ENCODE measurements at regions not wholly inside any gene's neighbourhood (a gene's known extent, or its start where the extent isn't known, plus 50 kb on each side); places are given as distances from the start of the nearest gene placed in this dataset.

DNA sequence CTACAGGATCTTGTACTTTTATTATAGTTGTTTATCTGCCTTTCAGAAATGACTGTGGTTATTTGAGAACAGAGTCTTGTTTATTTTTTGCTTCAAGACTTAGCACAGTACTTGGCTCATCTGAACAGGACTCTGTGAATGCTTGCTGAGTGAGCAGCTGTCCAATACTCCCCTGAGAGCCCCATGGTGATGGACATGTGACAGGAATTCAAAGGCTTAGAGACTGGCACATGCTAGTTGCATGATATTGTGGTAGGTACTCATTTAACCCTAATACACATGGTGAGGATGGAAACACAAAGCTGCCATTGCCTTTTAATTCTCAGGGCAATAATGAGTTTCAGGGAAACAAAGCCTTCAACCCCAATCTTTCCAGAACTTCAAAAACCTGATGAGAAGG lies 97.3 kb downstream of the GEMIN8 start:
- no peak overlapping the region for H3K27ac Mint-ChIP-seq
- no peak overlapping the region for H3K4me3 Mint-ChIP-seq
- no peaks in the 10 kb centered on the region for H3K9me3 Mint-ChIP-seq (ENCODE audit: low read depth)
- H3K27me3 Mint-ChIP-seq: peaks cover 4% of the 10 kb centered on the region
- no peaks in the 10 kb centered on the region for H3K4me1 Mint-ChIP-seq (ENCODE audit: low read depth)
- no peaks in the 10 kb centered on the region for H3K36me3 Mint-ChIP-seq

DNA sequence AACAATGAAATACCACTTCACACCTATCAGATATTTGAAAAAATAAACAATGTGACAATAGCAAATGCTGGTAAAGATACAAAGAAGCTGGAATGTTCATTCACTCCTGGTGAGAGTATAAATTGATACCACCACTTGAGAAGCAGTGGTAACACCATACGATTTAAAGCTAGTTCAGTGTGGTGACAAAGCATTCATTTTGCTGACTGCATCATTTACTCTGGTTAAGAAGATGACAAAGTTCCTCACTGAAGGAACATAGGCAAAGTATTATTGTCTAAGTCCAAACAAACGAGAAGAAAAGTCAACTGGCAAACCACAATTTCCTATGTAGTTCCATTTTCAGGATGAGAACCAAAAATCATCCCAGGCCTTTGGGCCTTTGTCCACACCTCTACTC lies 102.5 kb downstream of the GEMIN8 start:
- Mint-ChIP-seq H3K27ac (no peak overlapping the region), H3K4me3 (no peak overlapping the region), H3K27me3 (peaks cover 3% of the 10 kb centered on the region)

DNA sequence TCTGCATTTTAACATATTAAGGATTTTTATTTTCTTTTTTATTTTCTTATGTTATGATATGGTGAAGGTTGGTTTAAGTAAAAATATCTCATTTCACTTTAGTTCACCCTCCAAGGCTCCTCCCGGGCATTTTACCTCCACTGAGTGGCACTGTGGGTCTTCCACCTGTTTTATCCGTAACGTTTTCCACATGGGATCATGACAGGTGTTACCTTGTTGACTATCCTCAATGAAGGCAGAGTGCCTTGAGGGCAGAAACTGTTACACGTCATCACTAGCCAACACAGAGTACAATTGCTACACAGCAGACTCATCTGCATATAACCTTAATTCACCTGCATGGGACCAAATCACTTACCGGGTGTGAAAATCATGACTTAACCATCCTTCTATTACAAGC lies 105.8 kb downstream of the GEMIN8 start:
- Mint-ChIP-seq H3K4me3 (no peak overlapping the region), H3K27me3 (no peaks in the 10 kb centered on the region), H3K9me3 (ENCODE audit: low read depth) (no peaks in the 10 kb centered on the region), H3K4me1 (ENCODE audit: low read depth) (no peaks in the 10 kb centered on the region), H3K27ac (no peak overlapping the region), H3K36me3 (no peaks in the 10 kb centered on the region)

More for the DNA sequence above, 102.5 kb downstream of the GEMIN8 start:
- Mint-ChIP-seq H3K9me3 (ENCODE audit: low read depth) (no peaks in the 10 kb centered on the region), H3K4me1 (ENCODE audit: low read depth) (no peaks in the 10 kb centered on the region), H3K36me3 (no peaks in the 10 kb centered on the region)

GRCh38 chrX:13923289-13923688 lies 106.4 kb upstream of the GPM6B start:
- H3K36me3 Mint-ChIP-seq: no peaks in the 10 kb centered on the region

GRCh38 chrX:13917507-13917906 lies 100.6 kb upstream of the GPM6B start:
- Mint-ChIP-seq H3K27ac (no peak overlapping the region), H3K4me3 (no peak overlapping the region), H3K9me3 (ENCODE audit: low read depth) (no peaks in the 10 kb centered on the region), H3K27me3 (peaks cover 2% of the 10 kb centered on the region), H3K36me3 (no peaks in the 10 kb centered on the region), H3K4me1 (ENCODE audit: low read depth) (no peaks in the 10 kb centered on the region)

More at GRCh38 chrX:13923289-13923688, 106.4 kb upstream of the GPM6B start:
- H3K27ac Mint-ChIP-seq: no peak overlapping the region
- no peak overlapping the region for H3K4me3 Mint-ChIP-seq
- H3K4me1 Mint-ChIP-seq (ENCODE audit: low read depth): no peaks in the 10 kb centered on the region
- H3K9me3 Mint-ChIP-seq (ENCODE audit: low read depth): no peaks in the 10 kb centered on the region
- H3K27me3 Mint-ChIP-seq: no peaks in the 10 kb centered on the region

DNA sequence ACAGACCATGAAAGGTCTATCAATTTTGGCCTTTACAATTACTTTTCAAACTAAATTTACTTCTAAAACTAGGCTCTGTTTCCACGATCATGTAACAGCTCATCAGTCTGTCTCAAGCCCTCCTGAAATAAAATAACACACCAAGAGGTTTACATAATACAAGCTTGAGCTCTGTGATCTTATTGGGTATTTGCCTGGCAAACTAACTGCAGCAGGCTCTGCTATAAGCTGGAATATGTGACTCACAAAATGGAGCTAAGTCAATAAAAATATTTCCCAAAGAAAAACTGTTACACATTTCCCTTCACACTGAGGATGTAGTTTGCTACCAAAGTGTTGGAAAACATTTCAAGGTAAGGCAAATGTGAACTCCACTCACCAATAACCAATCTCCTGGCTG lies 94.7 kb upstream of the GPM6B start:
- Mint-ChIP-seq H3K36me3 (no peaks in the 10 kb centered on the region), H3K4me1 (ENCODE audit: low read depth) (no peaks in the 10 kb centered on the region), H3K9me3 (ENCODE audit: low read depth) (no peaks in the 10 kb centered on the region), H3K27me3 (peaks cover 2% of the 10 kb centered on the region), H3K27ac (no peak overlapping the region), H3K4me3 (no peak overlapping the region)

- H3K36me3 Mint-ChIP-seq: no peaks in the 10 kb centered on the region
- no peak overlapping the region for H3K4me3 Mint-ChIP-seq
- no peaks in the 10 kb centered on the region for H3K27me3 Mint-ChIP-seq
- no peaks in the 10 kb centered on the region for H3K4me1 Mint-ChIP-seq (ENCODE audit: low read depth)
- no peak overlapping the region for H3K27ac Mint-ChIP-seq
- no peaks in the 10 kb centered on the region for H3K9me3 Mint-ChIP-seq (ENCODE audit: low read depth)
Observed at GRCh38 chrX:13906093-13906492, 89.2 kb upstream of the GPM6B start.

- Mint-ChIP-seq H3K9me3 (ENCODE audit: low read depth) (no peaks in the 10 kb centered on the region), H3K27me3 (no peaks in the 10 kb centered on the region), H3K36me3 (no peaks in the 10 kb centered on the region), H3K4me3 (no peak overlapping the region), H3K27ac (no peak overlapping the region), H3K4me1 (ENCODE audit: low read depth) (no peaks in the 10 kb centered on the region)
Observed at GRCh38 chrX:13903405-13903804, 86.5 kb upstream of the GPM6B start.

- H3K4me3 Mint-ChIP-seq: no peak overlapping the region
- H3K27me3 Mint-ChIP-seq: no peaks in the 10 kb centered on the region
- H3K36me3 Mint-ChIP-seq: no peaks in the 10 kb centered on the region
- H3K9me3 Mint-ChIP-seq (ENCODE audit: low read depth): no peaks in the 10 kb centered on the region
- H3K4me1 Mint-ChIP-seq (ENCODE audit: low read depth): no peaks in the 10 kb centered on the region
- no peak overlapping the region for H3K27ac Mint-ChIP-seq
Observed at GRCh38 chrX:13902406-13902805, 85.5 kb upstream of the GPM6B start.

DNA sequence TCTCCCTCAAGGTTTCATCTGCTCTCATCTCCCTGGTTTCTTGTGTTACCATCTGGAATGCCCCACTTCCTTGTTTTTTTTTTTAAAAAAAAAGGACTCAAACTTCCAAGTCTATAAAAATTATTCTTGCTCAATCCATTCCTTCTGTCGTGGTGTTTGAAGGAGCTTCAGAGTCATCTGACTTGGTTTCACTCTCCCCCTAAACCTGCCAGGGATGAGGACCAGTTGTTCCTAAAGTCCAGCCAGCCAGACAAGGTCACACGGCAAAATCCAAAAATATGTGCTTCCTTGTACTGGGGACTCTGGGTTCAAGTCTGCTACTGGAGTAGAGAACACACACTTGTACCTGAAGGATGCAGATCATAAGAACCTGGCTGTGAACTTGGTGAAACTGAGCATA lies 84.5 kb upstream of the GPM6B start:
- no peaks in the 10 kb centered on the region for H3K9me3 Mint-ChIP-seq (ENCODE audit: low read depth)
- H3K27ac Mint-ChIP-seq: no peak overlapping the region
- H3K4me1 Mint-ChIP-seq (ENCODE audit: low read depth): no peaks in the 10 kb centered on the region
- no peak overlapping the region for H3K4me3 Mint-ChIP-seq
- H3K36me3 Mint-ChIP-seq: no peaks in the 10 kb centered on the region
- H3K27me3 Mint-ChIP-seq: no peaks in the 10 kb centered on the region

DNA sequence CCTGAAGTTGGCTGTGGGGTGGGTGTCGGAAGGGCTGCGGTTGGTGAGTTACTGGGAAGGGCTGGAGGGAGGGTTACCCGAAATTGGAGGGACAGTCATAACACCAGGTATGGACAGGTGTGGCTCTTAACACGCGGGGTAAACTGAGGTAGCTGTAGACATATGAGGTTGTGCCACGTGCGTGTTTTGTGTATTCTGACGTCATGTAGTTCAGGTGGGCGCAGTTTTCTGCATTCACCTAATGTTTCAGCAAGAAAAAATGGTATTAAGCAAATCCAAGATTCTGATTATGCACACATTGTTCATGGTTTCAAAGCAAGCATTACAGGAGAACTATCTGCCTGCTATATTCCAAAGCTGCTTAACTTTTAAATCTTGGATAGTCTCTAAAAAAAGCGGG lies 83.5 kb upstream of the GPM6B start:
- Mint-ChIP-seq H3K27ac (no peak overlapping the region), H3K4me3 (no peak overlapping the region), H3K27me3 (no peaks in the 10 kb centered on the region), H3K4me1 (ENCODE audit: low read depth) (no peaks in the 10 kb centered on the region), H3K9me3 (ENCODE audit: low read depth) (no peaks in the 10 kb centered on the region), H3K36me3 (no peaks in the 10 kb centered on the region)

DNA sequence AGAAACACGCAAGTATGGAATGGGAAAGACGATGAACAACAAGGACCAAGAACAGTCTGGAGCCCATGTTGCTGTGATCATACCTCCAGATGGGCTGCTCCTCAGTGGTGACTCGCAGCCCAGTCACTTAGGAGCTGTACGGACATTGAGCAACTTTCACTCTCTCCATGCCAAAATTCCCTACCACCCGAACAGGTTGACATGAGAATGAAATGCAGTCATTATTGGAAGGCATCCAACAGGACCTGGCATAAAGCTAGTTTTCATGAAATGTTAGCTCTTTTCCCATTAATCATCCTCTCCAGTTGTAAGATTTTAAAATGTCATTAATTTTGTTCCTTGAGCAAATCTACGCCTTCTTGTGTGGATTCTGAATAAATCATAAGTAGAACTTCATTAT lies 82.7 kb upstream of the GPM6B start:
- no peaks in the 10 kb centered on the region for H3K36me3 Mint-ChIP-seq
- no peaks in the 10 kb centered on the region for H3K9me3 Mint-ChIP-seq (ENCODE audit: low read depth)
- H3K27me3 Mint-ChIP-seq: no peaks in the 10 kb centered on the region
- H3K4me3 Mint-ChIP-seq: no peak overlapping the region
- no peak overlapping the region for H3K27ac Mint-ChIP-seq
- H3K4me1 Mint-ChIP-seq (ENCODE audit: low read depth): no peaks in the 10 kb centered on the region

DNA sequence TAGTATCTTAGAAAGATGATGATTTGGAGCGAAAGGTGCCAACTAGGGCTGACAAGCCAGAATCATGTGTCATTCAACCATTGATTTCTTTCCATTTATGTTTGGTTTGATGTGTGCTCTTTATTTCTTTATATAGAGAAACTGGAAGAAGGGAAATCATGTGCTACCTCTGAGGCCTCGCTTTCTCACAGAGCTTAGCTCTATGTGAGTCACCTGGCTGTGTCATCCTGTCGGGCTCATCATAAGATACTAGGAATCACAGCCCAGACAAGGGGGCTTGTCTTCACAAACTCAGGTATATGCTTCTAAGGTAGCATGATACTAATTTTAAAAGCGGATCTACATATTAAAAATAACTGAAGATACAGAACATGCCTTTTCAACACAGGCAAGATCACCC lies 81.7 kb upstream of the GPM6B start:
- Mint-ChIP-seq H3K27me3 (no peaks in the 10 kb centered on the region), H3K36me3 (no peaks in the 10 kb centered on the region), H3K4me3 (no peak overlapping the region), H3K9me3 (ENCODE audit: low read depth) (no peaks in the 10 kb centered on the region), H3K4me1 (ENCODE audit: low read depth) (no peaks in the 10 kb centered on the region), H3K27ac (no peak overlapping the region)

DNA sequence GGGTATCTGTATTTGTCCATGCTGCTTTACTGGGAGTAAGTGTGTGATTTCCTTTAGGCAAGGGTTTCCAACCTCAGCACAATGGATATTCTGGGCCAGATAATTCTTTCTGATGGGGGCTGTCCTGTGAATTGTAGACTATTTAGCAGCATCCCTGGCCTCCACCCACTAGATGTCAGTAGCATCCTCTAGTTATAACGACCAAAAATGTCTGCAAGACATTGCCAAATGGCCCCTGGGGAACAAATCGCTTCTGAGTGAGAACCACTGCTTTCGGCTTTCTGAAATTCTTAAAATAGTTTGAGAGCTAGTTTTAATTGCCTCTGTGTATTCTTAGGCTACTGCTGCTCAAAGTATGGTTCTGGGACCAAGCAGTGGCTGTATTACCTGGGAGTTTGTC lies 81.2 kb upstream of the GPM6B start:
- Mint-ChIP-seq H3K4me3 (no peak overlapping the region), H3K36me3 (no peaks in the 10 kb centered on the region), H3K4me1 (ENCODE audit: low read depth) (no peaks in the 10 kb centered on the region), H3K27ac (no peak overlapping the region), H3K27me3 (no peaks in the 10 kb centered on the region), H3K9me3 (ENCODE audit: low read depth) (no peaks in the 10 kb centered on the region)

GRCh38 chrX:13897566-13897965 lies 80.7 kb upstream of the GPM6B start:
- H3K36me3 Mint-ChIP-seq: no peaks in the 10 kb centered on the region
- H3K27ac Mint-ChIP-seq: no peak overlapping the region
- no peaks in the 10 kb centered on the region for H3K27me3 Mint-ChIP-seq

GRCh38 chrX:13894888-13895565 lies 78.1 kb upstream of the GPM6B start:
- H3K27ac Mint-ChIP-seq: no peak overlapping the region
- H3K4me3 Mint-ChIP-seq: no peak overlapping the region

More at GRCh38 chrX:13897566-13897965, 80.7 kb upstream of the GPM6B start:
- Mint-ChIP-seq H3K4me3 (no peak overlapping the region), H3K4me1 (ENCODE audit: low read depth) (no peaks in the 10 kb centered on the region), H3K9me3 (ENCODE audit: low read depth) (no peaks in the 10 kb centered on the region)

More at GRCh38 chrX:13894888-13895565, 78.1 kb upstream of the GPM6B start:
- no peaks in the 10 kb centered on the region for H3K9me3 Mint-ChIP-seq (ENCODE audit: low read depth)
- no peaks in the 10 kb centered on the region for H3K27me3 Mint-ChIP-seq
- no peaks in the 10 kb centered on the region for H3K36me3 Mint-ChIP-seq
- H3K4me1 Mint-ChIP-seq (ENCODE audit: low read depth): no peaks in the 10 kb centered on the region
